ENCODE measurements at regions not wholly inside any gene's neighbourhood (a gene's known extent, or its start where the extent isn't known, plus 50 kb on each side); places are given as distances from the start of the nearest gene placed in this dataset.

DNA sequence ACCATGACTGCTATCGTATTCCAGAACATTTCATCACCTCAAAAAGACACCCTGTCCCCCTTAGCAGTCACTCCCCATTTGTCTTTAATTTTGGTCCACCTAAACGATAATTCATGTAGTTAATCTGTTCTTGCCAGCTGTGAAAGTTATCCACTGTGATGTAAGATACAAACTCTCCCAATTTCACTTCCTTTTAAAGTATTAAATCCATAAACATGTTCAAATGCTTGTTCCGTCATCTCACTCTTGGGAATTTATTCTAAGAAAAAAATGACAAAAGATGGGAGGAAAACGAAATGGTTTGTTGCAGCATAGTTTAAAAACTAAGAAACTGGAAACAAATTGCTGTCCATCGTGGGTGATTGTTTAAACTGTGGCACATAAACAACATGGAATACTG is 53.7 kb upstream of the IRF2 start:
- DNase-seq, result no peak

DNA sequence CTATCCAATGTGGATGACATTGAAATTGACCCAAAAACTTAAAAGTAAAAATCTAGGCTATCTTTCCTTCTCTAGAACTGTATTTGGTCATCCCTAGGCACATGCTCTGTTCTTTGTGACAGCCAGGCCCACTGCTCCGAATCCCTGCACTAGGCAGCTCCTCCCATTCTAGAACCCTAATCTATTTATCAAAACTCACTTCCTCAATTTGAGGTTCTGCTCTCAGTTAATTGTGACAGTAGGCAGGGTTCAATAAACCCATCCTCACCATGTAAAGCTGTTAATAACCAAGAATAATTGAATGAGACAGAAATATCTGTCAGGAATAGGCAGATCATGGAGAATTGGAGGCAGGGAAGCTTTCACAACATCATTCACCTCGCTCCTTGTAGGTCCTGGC is 51.9 kb upstream of the IRF2 start:
- DNase-seq, result no peak
